M059J (cell line): ENCODE measurements at regions not wholly inside any gene's neighbourhood (a gene's known extent, or its start where the extent isn't known, plus 50 kb on each side); places are given as distances from the start of the nearest gene placed in this dataset.
A peak's percentile ranks its signal among the peaks of the same experiment; 100 is the strongest.
"Not testable (repeated sequence)": the region's sequence is repeated elsewhere in the genome, so short reads cannot be mapped to it uniquely, and the experiment has no call there.

ENCODE experiments used
- DNase-seq: peaks from one replicate; pipeline ENCODE4 v3.0.0-alpha.2; 2012; ENCODE audit warnings: low read depth

DNA sequence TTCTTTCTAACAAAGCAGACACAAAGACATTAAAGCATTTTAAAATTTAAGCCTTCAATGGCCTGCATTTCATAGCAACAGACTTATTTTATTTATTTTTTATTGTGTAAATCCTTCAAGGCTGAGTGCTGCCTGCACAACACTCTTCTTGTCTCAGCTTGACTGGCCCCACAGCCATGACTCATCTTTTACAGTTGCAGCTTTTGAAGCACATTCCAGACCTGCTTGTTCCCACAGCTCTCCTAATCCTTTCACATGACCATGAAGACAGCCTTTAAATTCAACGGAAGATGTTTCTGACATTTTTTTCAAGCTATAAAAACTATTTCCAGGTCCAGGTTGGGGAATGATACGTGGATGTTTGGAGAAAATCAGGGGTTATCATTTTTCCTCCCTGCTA lies 276.9 kb upstream of the TACR3 start:
- peak; percentile 61 for DNase-seq

DNA sequence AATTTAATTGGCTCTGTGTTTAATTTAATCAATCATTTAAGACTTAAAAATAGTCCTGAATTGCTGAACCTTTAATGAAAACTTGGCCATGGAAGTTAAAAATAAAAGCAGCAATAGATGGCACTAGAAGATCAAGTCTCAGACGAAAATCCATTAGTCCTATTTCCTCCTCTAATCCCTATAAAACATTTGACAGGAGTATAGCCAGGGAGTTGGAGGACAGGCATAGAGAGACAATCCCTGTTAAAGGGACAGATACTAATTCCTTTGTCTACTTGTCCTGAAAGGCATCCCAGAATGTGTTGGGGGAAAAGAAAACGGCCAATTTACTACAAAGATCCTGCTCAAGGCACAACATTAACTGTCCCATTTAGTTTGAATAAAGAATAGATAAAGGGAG lies 276.3 kb upstream of the TACR3 start:
- peak; percentile 6 for DNase-seq

- DNase-seq = peak; percentile 2
Measured at GRCh38 chr4:103994059-103994458, 274.3 kb upstream of the TACR3 start.

- DNase-seq = no peak
Measured at GRCh38 chr4:103982454-103982853, 262.7 kb upstream of the TACR3 start.

- DNase-seq = no peak
Measured at GRCh38 chr4:103948244-103949018, 228.6 kb upstream of the TACR3 start.

DNA sequence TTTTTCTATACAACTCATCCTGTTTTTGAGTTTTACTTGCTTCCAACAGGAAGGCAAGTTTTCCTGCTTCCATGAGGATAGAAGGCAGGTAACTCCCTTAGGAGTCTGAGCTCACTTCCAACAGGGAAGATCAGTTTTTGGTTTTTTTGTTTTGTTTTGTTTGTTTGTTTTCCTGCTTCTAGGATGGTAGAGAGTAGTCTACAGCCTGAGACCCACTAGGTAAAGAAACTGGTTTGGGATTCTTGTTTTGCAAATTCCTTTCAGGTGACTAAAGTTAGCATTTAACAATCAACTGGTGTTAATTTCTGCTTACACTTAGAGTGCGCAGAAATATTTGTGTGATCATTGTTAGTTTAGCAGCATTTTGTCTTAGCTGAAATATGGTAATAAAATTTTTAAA lies 227.8 kb upstream of the TACR3 start:
- no peak for DNase-seq

DNA sequence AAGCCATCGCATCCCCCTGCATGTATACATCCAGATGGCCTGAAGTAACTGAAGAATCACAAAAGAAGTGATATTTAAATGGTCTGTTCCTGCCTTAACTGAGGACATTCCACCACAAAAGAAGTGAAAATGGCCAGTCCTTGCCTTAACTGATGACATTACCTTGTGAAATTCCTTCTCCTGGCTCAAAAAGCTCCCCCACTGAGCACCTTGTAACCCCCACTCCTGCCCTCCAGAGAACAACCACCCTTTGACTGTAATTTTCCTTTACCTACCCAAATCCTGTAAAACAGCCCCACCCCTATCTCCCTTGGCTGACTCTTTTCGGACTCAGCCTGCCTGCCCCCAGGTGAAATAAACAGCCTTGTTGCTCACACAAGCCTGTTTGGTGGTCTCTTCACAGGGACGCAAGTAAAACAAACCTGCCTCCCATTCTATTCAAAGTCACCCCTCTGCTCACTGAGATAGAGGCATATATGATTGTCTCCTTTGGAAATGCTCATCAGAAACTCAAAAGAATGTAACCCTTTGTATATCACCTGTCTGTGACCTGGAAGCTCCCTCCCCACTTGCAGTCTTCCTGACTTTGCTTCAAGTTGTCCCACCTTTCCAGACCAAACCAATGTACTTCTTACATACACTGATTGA lies 227.0 kb upstream of the TACR3 start:
- DNase-seq = not testable (repeated sequence)

- DNase-seq = no peak
Measured at GRCh38 chr4:103938488-103938887, 218.7 kb upstream of the TACR3 start.

DNA sequence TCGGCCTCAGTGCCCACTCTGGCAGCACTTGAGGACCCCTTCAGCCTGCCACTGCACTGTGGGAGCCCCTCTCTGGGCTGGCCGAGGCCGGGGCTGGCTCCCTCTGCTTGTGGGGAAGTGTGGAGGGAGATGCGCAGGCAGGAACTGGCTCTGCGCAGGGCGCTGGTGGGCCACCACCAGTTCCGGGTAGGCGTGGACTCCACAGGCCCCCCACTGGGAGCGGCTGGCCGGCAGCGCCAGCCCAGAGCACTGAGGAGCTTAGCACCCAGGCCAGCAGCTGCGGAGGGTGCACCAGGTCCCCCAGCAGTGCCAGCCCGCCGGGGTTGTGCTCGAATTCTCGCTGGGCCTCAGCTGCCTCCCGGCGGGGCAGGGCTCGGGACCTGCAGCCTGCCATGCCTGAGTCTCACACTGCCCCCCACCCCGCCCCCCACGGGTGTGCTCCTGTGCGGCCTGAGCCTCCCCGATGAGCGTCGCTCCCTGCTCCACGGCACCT lies 216.9 kb upstream of the TACR3 start:
- no peak for DNase-seq

DNA sequence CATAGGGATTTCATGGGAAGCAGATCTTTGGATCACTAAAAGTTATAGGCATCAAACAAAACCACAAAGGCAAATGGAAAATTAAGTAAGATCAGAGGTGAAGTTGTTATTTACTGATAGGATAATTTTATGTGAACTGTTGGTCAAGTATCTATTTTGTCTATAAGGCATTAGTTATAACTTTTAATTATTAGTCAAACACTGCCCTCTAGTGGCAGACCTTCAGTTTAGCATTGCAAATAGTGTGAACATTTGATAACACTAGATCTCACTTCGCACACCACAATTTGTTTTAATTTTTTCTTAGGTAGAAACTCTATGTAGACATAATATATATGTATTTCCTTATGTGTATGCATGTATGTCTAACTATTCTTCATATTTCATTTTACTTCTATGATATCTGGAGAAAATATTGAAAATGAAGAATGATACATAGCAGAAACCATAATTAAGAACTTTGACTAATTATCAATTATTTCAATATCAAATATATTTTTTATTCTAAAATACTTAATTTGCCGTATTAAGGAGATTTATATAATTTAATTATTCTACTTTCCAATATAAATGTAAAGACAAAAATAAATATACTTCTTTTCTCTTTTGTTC lies 214.5 kb upstream of the TACR3 start:
- peak; percentile 36 for DNase-seq

GRCh38 chr4:103928370-103928769 lies 208.6 kb upstream of the TACR3 start:
- no peak for DNase-seq

- no peak for DNase-seq
Measured at GRCh38 chr4:103923551-103923950, 203.8 kb upstream of the TACR3 start.

GRCh38 chr4:103918214-103918613 lies 198.4 kb upstream of the TACR3 start:
- no peak for DNase-seq

DNA sequence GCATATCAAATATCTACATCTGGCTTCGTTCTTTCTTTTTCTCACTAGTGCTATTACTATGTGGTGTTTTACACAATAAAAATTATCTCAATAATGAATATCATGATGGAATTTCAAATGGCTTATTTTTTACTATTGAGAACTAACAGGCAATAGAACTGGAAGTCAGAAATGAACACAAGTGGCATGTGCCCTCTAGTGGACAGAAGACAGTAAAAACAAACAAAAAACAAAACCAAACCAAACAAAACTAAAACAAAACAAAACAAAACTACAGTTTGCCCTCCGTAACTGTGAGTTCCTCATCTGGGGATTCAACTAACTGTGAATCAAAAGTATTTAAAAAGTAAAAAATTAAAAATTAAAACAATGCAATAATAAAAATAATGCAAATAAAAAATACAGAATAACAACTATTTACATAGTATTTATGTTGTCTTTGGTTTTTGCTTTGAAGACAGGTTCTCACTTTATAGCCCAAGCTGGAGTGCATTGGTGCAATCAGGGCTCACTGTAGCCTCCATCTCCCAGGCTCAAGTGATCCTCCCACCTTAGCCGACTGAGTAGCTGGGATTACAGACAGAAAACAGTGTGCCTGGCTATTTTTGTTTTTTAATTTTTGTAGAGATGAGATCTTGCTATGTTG lies 195.6 kb upstream of the TACR3 start:
- peak; percentile 10 for DNase-seq

- no peak for DNase-seq
Measured at GRCh38 chr4:103907414-103907813, 187.6 kb upstream of the TACR3 start.

- no peak for DNase-seq
Measured at GRCh38 chr4:103904123-103904522, 184.3 kb upstream of the TACR3 start.

GRCh38 chr4:103902730-103903129 lies 182.9 kb upstream of the TACR3 start:
- no peak for DNase-seq

DNA sequence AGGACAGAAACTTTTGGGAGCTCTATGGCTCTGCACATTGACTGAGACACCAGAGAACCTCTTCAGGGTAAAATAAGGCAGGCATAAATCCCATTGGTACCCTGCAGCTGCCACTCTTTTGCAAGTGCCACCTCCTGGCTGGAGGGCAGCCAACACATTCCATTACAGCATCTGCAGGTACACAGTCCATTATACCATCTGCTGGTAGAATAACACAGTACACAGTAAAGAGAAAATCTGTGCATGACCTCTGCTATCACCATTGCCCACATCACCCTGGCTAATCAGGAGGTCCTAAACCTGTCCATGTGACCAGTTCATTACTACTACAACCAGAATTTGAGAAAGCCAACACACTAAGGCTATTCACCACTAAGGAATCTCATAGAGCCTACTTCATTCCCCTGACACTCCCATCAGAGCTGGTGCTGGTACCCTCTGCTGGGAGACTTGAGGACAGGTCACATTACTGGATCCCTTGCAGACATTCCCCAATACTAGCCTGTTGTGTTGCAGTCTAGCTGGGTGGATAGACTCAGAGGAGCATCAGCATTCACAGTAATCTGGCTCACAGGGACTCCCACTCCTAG lies 176.2 kb upstream of the TACR3 start:
- DNase-seq = no peak

DNA sequence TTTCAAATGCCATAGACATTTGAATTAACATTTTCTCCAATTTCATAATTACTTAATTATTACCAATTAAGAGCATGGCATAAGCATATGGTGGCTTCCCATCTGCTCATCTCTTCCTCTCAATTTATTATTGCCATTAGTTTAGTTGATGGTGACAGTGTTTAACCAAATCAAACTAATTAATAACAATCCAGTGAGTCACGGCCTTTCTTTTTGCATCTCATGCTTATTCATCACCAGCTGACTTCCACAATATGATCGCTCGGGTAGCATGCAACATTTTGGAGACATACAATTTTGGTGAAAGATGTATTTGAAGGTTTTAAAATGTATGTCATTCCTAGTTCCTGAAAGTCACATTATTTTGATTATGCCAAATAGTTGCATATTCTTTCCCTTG lies 172.8 kb upstream of the TACR3 start:
- DNase-seq = no peak

GRCh38 chr4:103887191-103887590 lies 167.4 kb upstream of the TACR3 start:
- DNase-seq = no peak

GRCh38 chr4:103885152-103885551 lies 165.4 kb upstream of the TACR3 start:
- DNase-seq = no peak

GRCh38 chr4:103867311-103867710 lies 147.5 kb upstream of the TACR3 start:
- DNase-seq = no peak
